HEK293 (cell line): ENCODE measurements at regions not wholly inside any gene's neighbourhood (a gene's known extent, or its start where the extent isn't known, plus 50 kb on each side); places are given as distances from the start of the nearest gene placed in this dataset.

Source experiments
- CTCF ChIA-PET: fragments of 350-600 bp; formaldehyde crosslinking; extraction: SDS; loops from one replicate; lab custom pipeline; 2021; ENCODE audit warnings: antibody characterized with exemption; lab: Yijun Ruan, JAX
- POLR2A ChIA-PET: fragments of 300-600 bp; formaldehyde crosslinking; extraction: SDS; loops from one replicate; lab custom pipeline; 2020; ENCODE audit warnings: antibody characterized with exemption, inconsistent platforms; lab: Yijun Ruan, JAX
- H3K27ac ChIP-seq: fragments of 200-500 bp; sonication (Bioruptor generic); 2 replicates; pipeline ENCODE4 v1.5.1; 2014; ENCODE audit warnings: low read depth, low read length, control low read depth, inconsistent platforms; ENCODE audit errors: extremely low read depth
- H3K36me3 ChIP-seq, 2 experiments: fragments of 200-500 bp in 1 of 2; sonication (Bioruptor generic) in 1 of 2; 1 replicate in 1 of 2; 2 replicates in 1 of 2; pipeline ENCODE4 v1.5.1; 2014 to 2017; ENCODE audit warnings: inconsistent platforms in 2 of 2, low read length in 2 of 2; ENCODE audit not compliant: control insufficient read depth in 2 of 2, insufficient read depth in 1 of 2
- H3K4me1 ChIP-seq: fragments of 200-500 bp; sonication (Bioruptor generic); 2 replicates; pipeline ENCODE4 v1.5.1; 2014; ENCODE audit warnings: mild to moderate bottlenecking, low read length, inconsistent platforms; ENCODE audit not compliant: control insufficient read depth, insufficient read depth
- H3K4me3 ChIP-seq: 2 replicates; pipeline ENCODE4 v1.5.1; 2011; ENCODE audit warnings: low read depth, mild to moderate bottlenecking, control low read depth, low read length, moderate library complexity
- H3K9me3 ChIP-seq: fragments of 200-500 bp; sonication (Bioruptor generic); 2 replicates; pipeline ENCODE4 v1.5.1; 2014; ENCODE audit warnings: low read depth, low read length, inconsistent platforms; ENCODE audit not compliant: control insufficient read depth, insufficient read depth
- IKZF3 ChIP-seq: fragments of 450-650 bp; IDR thresholded peaks from 2 replicates; pipeline ENCODE4 v1.5.0; 2018; ENCODE audit warnings: missing biosample characterization, mild to moderate bottlenecking, missing genetic modification characterization, moderate library complexity
- KLF1 ChIP-seq: fragments of 450-650 bp; formaldehyde crosslinking; IDR thresholded peaks from 2 replicates; pipeline ENCODE4 v1.5.1; 2016; ENCODE audit warnings: missing biosample characterization, missing genetic modification characterization
- ZBTB21 ChIP-seq: fragments of 450-650 bp; formaldehyde crosslinking; IDR thresholded peaks from 2 replicates; pipeline ENCODE4 v1.5.1; 2017; ENCODE audit warnings: missing biosample characterization, missing genetic modification characterization
- ZBTB49 ChIP-seq: fragments of 450-650 bp; formaldehyde crosslinking; IDR thresholded peaks from 2 replicates; pipeline ENCODE4 v1.5.1; 2016; ENCODE audit warnings: missing biosample characterization, missing genetic modification characterization, low read depth
- ZNF114 ChIP-seq: fragments of 450-650 bp; formaldehyde crosslinking; IDR thresholded peaks from 2 replicates; pipeline ENCODE4 v1.5.0; 2017; ENCODE audit warnings: missing biosample characterization, missing genetic modification characterization
- ZNF19 ChIP-seq: fragments of 450-650 bp; formaldehyde crosslinking; IDR thresholded peaks from 2 replicates; pipeline ENCODE4; 2016; ENCODE audit warnings: missing biosample characterization, missing genetic modification characterization, low read depth
- ZNF239 ChIP-seq: fragments of 450-650 bp; formaldehyde crosslinking; IDR thresholded peaks from 2 replicates; pipeline ENCODE4 v1.5.1; 2016; ENCODE audit warnings: missing biosample characterization, missing genetic modification characterization
- ZNF266 ChIP-seq: fragments of 450-650 bp; formaldehyde crosslinking; IDR thresholded peaks from 2 replicates; pipeline ENCODE4 v1.5.1; 2016; ENCODE audit warnings: missing biosample characterization, missing genetic modification characterization, low read depth
- ZNF324 ChIP-seq: fragments of 450-650 bp; formaldehyde crosslinking; IDR thresholded peaks from 2 replicates; pipeline ENCODE4 v1.5.1; 2016; ENCODE audit warnings: missing biosample characterization, missing genetic modification characterization
- ZNF521 ChIP-seq: fragments of 450-650 bp; formaldehyde crosslinking; IDR thresholded peaks from 2 replicates; pipeline ENCODE4 v1.5.1; 2017; ENCODE audit warnings: missing biosample characterization, mild to moderate bottlenecking, missing genetic modification characterization
- ZNF571 ChIP-seq: fragments of 450-650 bp; formaldehyde crosslinking; IDR thresholded peaks from 2 replicates; pipeline ENCODE4 v1.5.0; 2017; ENCODE audit warnings: missing biosample characterization, missing genetic modification characterization
- ZNF670 ChIP-seq: fragments of 450-650 bp; formaldehyde crosslinking; IDR thresholded peaks from 2 replicates; pipeline ENCODE4 v1.5.1; 2016; ENCODE audit warnings: missing biosample characterization, missing genetic modification characterization, low read depth
- ZNF704 ChIP-seq: fragments of 450-650 bp; formaldehyde crosslinking; IDR thresholded peaks from 2 replicates; pipeline ENCODE4 v1.5.1; 2016; ENCODE audit warnings: missing biosample characterization, missing genetic modification characterization
- ZNF747 ChIP-seq: fragments of 450-650 bp; formaldehyde crosslinking; IDR thresholded peaks from 2 replicates; pipeline ENCODE4 v1.5.1; 2016; ENCODE audit warnings: missing biosample characterization, missing genetic modification characterization
- ZNF791 ChIP-seq: fragments of 450-650 bp; formaldehyde crosslinking; IDR thresholded peaks from 2 replicates; pipeline ENCODE4 v1.5.1; 2016; ENCODE audit warnings: missing biosample characterization, missing genetic modification characterization
- TF ChIP-seq, protein P1 (sequence below): fragments of 450-650 bp; formaldehyde crosslinking; IDR thresholded peaks from 2 replicates; pipeline ENCODE4 v1.5.1; 2016; ENCODE audit warnings: missing biosample characterization, missing genetic modification characterization
- TF ChIP-seq, protein P2 (sequence below): fragments of 450-650 bp; formaldehyde crosslinking; IDR thresholded peaks from 2 replicates; pipeline ENCODE4 v1.5.1; 2016; ENCODE audit warnings: missing biosample characterization, missing genetic modification characterization

DNA sequence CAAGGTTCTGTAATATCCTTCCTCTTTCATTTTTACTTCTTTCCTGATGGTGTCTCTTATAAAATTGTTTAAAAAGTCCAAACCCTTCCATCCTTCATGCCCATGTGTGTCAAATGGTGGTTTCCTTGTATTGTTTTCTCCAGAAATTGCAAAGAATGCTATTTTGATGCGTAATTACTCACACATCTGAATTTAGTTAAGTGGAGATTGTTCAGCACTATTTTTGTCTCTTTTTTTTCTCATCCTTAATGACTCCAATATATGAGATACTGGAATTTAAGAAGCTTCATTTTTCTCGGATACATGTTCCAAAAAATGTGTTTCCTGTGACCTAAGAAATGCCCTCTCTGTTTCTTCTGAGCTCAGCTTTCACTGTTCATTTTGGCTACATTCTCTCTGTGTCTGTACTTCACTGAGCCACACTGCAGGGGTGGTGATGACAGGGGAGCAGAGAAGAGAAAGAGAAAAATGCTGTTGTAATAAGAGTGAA, 799.8 kb downstream of the DIPK2A start (continued):
- TF ChIP-seq, protein P1, sequence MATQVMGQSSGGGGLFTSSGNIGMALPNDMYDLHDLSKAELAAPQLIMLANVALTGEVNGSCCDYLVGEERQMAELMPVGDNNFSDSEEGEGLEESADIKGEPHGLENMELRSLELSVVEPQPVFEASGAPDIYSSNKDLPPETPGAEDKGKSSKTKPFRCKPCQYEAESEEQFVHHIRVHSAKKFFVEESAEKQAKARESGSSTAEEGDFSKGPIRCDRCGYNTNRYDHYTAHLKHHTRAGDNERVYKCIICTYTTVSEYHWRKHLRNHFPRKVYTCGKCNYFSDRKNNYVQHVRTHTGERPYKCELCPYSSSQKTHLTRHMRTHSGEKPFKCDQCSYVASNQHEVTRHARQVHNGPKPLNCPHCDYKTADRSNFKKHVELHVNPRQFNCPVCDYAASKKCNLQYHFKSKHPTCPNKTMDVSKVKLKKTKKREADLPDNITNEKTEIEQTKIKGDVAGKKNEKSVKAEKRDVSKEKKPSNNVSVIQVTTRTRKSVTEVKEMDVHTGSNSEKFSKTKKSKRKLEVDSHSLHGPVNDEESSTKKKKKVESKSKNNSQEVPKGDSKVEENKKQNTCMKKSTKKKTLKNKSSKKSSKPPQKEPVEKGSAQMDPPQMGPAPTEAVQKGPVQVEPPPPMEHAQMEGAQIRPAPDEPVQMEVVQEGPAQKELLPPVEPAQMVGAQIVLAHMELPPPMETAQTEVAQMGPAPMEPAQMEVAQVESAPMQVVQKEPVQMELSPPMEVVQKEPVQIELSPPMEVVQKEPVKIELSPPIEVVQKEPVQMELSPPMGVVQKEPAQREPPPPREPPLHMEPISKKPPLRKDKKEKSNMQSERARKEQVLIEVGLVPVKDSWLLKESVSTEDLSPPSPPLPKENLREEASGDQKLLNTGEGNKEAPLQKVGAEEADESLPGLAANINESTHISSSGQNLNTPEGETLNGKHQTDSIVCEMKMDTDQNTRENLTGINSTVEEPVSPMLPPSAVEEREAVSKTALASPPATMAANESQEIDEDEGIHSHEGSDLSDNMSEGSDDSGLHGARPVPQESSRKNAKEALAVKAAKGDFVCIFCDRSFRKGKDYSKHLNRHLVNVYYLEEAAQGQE (tag by site-specific recombination): no peak
- TF ChIP-seq ZNF239 (tag by site-specific recombination): no peak

- no peak overlapping the region for H3K27ac ChIP-seq
- no peaks in the 10 kb centered on the region for H3K4me1 ChIP-seq
- CTCF ChIA-PET: no interaction called here
- no peaks in the 10 kb centered on the region for H3K36me3 ChIP-seq
- H3K9me3 ChIP-seq: no peaks in the 10 kb centered on the region
- POLR2A ChIA-PET: no interaction called here
- TF ChIP-seq ZNF266: no peak
- no peak for TF ChIP-seq ZNF521 (tag by site-specific recombination)
- no peak for TF ChIP-seq ZNF670 (tag by site-specific recombination)
- TF ChIP-seq ZBTB49 (tag by site-specific recombination): no peak
- no peak for TF ChIP-seq ZNF704 (tag by site-specific recombination)
- TF ChIP-seq IKZF3 (tag by site-specific recombination): no peak
- no peak for TF ChIP-seq ZNF19 (tag by site-specific recombination)
- TF ChIP-seq ZBTB21 (tag by site-specific recombination): no peak
- no peak for TF ChIP-seq ZNF324 (tag by site-specific recombination)
- no peak for TF ChIP-seq ZNF747 (tag by site-specific recombination)
- TF ChIP-seq ZNF571 (tag by site-specific recombination): no peak
- TF ChIP-seq, protein P2, sequence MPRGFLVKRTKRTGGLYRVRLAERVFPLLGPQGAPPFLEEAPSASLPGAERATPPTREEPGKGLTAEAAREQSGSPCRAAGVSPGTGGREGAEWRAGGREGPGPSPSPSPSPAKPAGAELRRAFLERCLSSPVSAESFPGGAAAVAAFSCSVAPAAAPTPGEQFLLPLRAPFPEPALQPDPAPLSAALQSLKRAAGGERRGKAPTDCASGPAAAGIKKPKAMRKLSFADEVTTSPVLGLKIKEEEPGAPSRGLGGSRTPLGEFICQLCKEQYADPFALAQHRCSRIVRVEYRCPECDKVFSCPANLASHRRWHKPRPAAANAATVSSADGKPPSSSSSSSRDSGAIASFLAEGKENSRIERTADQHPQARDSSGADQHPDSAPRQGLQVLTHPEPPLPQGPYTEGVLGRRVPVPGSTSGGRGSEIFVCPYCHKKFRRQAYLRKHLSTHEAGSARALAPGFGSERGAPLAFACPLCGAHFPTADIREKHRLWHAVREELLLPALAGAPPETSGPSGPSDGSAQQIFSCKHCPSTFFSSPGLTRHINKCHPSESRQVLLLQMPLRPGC (tag by site-specific recombination): no peak
- no peak for TF ChIP-seq ZNF791
- no peak for TF ChIP-seq ZNF114 (tag by site-specific recombination)
- TF ChIP-seq KLF1 (tag by site-specific recombination): no peak
- no peak overlapping the region for H3K4me3 ChIP-seq
These were observed 800.7 kb downstream of the DIPK2A start for GRCh38 chr3:144772372-144772771.
